ENCODE measurements at regions not wholly inside any gene's neighbourhood (a gene's known extent, or its start where the extent isn't known, plus 50 kb on each side); places are given as distances from the start of the nearest gene placed in this dataset.

- no peak for ATAC-seq (ENCODE audit: low FRiP score)
- TF ChIP-seq, protein P1, sequence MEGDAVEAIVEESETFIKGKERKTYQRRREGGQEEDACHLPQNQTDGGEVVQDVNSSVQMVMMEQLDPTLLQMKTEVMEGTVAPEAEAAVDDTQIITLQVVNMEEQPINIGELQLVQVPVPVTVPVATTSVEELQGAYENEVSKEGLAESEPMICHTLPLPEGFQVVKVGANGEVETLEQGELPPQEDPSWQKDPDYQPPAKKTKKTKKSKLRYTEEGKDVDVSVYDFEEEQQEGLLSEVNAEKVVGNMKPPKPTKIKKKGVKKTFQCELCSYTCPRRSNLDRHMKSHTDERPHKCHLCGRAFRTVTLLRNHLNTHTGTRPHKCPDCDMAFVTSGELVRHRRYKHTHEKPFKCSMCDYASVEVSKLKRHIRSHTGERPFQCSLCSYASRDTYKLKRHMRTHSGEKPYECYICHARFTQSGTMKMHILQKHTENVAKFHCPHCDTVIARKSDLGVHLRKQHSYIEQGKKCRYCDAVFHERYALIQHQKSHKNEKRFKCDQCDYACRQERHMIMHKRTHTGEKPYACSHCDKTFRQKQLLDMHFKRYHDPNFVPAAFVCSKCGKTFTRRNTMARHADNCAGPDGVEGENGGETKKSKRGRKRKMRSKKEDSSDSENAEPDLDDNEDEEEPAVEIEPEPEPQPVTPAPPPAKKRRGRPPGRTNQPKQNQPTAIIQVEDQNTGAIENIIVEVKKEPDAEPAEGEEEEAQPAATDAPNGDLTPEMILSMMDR (IDR thresholded peaks at IDR 0.05), result no peak
- DNase-seq (ENCODE audit: low spot score), result no peak
Observed at GRCh38 chr16:17940584-17941364, 395.8 kb downstream of the NPIPA8 start.

GRCh38 chr16:17939723-17940122 lies 396.8 kb downstream of the NPIPA8 start:
- ATAC-seq (ENCODE audit: low FRiP score) (no peak), DNase-seq (ENCODE audit: low spot score) (no peak)
- TF ChIP-seq, protein P1 (IDR thresholded peaks at IDR 0.05), result no peak

GRCh38 chr16:17939122-17939536 lies 397.4 kb downstream of the NPIPA8 start:
- TF ChIP-seq, protein P1 (IDR thresholded peaks at IDR 0.05), result no peak
- DNase-seq (ENCODE audit: low spot score) (no peak), ATAC-seq (ENCODE audit: low FRiP score) (no peak)

GRCh38 chr16:17938546-17938945 lies 398.0 kb downstream of the NPIPA8 start:
- TF ChIP-seq, protein P1 (IDR thresholded peaks at IDR 0.05), result no peak
- no peak for ATAC-seq (ENCODE audit: low FRiP score)

DNA sequence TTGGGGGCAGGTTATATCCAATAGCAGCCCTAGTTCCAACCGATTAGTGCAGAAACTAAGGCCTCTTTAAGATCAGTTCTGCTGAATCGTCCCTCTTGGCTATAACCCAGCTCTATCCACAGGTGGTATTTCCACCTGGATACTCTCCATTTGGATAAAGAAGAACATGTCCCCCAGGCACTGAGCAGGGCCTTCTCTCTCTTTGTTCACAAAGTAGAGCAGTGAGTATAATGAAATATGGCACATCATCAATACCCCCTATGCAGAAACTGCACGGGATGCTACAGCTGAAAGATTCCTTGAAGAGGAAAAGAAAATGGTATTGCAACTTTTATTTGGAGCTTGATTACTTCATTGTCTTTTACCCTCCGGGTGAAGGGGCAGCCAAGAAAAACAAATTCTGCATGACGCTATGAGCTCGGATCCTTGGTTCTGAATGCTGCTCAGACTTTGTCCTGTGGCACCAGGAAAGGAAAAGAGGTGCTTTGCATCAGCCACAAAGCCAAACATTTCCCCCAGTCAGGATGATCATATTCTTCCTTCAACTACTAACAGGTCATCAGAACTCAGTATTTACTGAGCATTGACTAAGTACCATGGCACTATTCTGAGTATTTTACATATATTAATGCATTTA lies 399.7 kb downstream of the NPIPA8 start:
- TF ChIP-seq, protein P1 (IDR thresholded peaks at IDR 0.05), result no peak
- DNase-seq (ENCODE audit: low spot score), result no peak
- no peak for ATAC-seq (ENCODE audit: low FRiP score)

More at GRCh38 chr16:17938546-17938945, 398.0 kb downstream of the NPIPA8 start:
- no peak for DNase-seq (ENCODE audit: low spot score)

- TF ChIP-seq, protein P1 (IDR thresholded peaks at IDR 0.05), result no peak
- ATAC-seq (ENCODE audit: low FRiP score) (no peak), DNase-seq (ENCODE audit: low spot score) (no peak)
Observed at GRCh38 chr16:17930280-17930679, 406.3 kb downstream of the NPIPA8 start.
